ENCODE measurements at regions not wholly inside any gene's neighbourhood (a gene's known extent, or its start where the extent isn't known, plus 50 kb on each side); places are given as distances from the start of the nearest gene placed in this dataset.

DNA sequence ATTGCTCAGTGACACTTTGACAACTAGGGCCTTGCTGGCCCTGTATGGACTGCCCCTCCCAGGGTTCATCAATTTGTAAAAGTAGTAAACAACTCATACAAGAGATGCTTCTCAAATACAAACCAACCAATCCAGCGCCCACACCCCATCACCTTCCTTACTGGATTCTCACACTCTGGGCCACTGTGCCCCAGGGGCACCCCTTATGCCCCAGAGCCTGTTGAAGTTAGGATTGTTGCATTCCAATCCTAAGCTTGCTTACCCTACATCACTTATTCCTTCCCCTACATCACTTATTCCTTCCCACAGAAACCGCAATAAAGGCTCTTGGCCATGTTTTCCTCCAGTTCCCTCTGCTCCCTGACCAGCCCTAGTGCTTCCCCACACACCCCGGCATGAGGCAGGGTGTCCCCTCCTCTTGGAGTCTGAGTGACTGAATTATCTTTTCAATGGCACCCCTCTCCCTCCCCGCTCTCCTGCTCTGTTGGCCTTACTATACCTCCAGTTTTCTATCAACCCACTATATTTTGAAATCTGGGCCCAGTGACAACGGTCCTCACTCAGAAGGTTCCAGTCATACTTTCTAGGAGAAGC, 182.4 kb upstream of the S1PR3 start:
- Mint-ChIP-seq H3K27me3 (peaks cover 47% of the 10 kb centered on the region), H3K4me1 (no peaks in the 10 kb centered on the region), H3K4me3 (no peak overlapping the region), H3K27ac (no peak overlapping the region), H3K36me3 (ENCODE audit: low read depth) (peaks cover 2% of the 10 kb centered on the region)
- ATAC-seq: no peak
- H3K9me3 ChIP-seq (ENCODE audit: control insufficient read depth, low read length, poor library complexity, severe bottlenecking): no peaks in the 10 kb centered on the region
- DNase-seq: no peak

DNA sequence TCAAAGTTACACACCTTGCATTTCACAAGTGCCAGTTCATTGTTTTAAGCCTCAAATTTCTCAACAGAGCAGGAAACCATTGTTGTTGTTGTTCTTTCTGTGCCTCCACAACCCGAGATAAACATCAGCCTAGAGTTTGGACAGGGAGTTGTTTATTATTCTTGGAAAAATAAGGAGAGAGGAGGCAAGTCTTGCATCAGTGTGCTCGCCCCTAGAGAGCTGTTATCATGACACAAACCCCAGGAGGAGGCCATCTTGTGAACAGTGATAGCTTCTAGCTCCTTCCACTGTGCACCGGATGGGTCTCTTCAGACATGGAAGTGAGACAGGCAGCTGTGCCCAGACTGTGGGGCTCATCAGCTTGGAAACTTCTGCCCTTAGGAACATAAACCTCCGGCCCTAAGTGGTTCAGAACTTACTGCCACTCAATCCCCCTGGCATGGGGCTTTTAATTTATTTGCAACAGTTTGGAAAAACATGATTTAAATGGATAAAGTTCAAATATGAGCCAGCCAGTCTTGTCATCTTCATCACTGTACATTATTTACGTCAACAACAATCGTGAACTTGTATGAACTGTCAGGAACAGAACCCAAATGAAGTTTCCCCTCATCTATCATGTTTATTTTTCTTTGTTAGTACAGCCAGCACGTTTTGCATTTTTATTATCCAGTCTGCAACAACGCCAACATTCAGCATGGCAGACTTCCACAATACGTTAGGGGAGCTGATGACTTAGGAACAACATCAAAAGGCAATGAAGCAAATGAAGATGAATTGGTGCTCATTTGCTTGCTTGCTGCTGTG, 181.7 kb upstream of the S1PR3 start:
- H3K4me3 Mint-ChIP-seq: no peak overlapping the region
- no peak for DNase-seq
- H3K9me3 ChIP-seq (ENCODE audit: control insufficient read depth, low read length, poor library complexity, severe bottlenecking): no peaks in the 10 kb centered on the region
- H3K27ac Mint-ChIP-seq: no peak overlapping the region
- H3K36me3 Mint-ChIP-seq (ENCODE audit: low read depth): peaks cover 2% of the 10 kb centered on the region
- H3K4me1 Mint-ChIP-seq: no peaks in the 10 kb centered on the region
- no peak for ATAC-seq
- peaks cover 42% of the 10 kb centered on the region for H3K27me3 Mint-ChIP-seq

DNA sequence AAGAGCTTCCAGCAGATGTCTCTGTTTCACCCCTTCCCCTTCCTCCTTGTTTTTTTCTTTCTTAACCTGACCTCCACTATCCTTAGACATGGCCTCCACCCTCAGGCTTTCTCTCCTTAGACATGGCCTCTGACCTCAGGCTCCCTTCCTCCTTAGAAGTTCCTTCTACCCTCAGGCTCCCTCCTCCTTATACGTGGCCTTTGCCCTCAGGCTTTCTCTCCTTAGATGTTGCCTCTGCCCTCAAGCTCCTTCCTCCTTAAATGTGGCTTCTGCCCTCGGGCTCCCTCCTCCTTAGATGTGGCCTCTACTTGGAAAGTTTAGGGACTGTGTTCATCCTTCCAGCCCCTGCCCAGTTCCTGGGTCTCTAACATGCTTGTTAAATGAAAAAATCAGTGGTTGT, 180.4 kb upstream of the S1PR3 start:
- DNase-seq: no peak

DNA sequence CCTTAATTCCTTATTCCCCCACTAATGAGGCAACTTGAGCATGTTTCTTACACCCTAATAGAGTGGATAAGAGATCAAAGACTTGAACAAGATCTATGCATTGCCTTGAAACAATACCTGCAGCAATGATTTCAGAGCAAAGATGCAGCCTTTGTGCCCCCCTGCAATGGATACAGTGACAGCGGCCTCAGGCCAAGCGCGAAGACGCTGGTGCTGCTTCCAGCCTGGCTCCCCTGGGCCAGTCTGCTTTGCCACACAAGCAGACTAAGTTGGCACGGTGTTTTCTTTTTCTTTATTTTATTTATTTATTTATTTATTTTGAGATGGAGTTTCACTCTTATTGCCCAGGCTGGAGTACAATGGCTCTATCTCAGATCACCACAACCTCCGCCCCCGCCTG, 179.8 kb upstream of the S1PR3 start:
- H3K27ac Mint-ChIP-seq: no peak overlapping the region
- H3K9me3 ChIP-seq (ENCODE audit: control insufficient read depth, low read length, poor library complexity, severe bottlenecking): no peaks in the 10 kb centered on the region
- peaks cover 56% of the 10 kb centered on the region for H3K27me3 Mint-ChIP-seq
- DNase-seq (no peak), ATAC-seq (no peak)
- H3K4me3 Mint-ChIP-seq: no peak overlapping the region
- peaks cover 1% of the 10 kb centered on the region for H3K36me3 Mint-ChIP-seq (ENCODE audit: low read depth)
- H3K4me1 Mint-ChIP-seq: no peaks in the 10 kb centered on the region

More for the DNA sequence above, 180.4 kb upstream of the S1PR3 start:
- Mint-ChIP-seq H3K27ac (no peak overlapping the region), H3K4me1 (no peaks in the 10 kb centered on the region), H3K36me3 (ENCODE audit: low read depth) (peaks cover 2% of the 10 kb centered on the region), H3K4me3 (no peak overlapping the region), H3K27me3 (peaks cover 54% of the 10 kb centered on the region)
- no peak for ATAC-seq
- H3K9me3 ChIP-seq (ENCODE audit: control insufficient read depth, low read length, poor library complexity, severe bottlenecking): no peaks in the 10 kb centered on the region

DNA sequence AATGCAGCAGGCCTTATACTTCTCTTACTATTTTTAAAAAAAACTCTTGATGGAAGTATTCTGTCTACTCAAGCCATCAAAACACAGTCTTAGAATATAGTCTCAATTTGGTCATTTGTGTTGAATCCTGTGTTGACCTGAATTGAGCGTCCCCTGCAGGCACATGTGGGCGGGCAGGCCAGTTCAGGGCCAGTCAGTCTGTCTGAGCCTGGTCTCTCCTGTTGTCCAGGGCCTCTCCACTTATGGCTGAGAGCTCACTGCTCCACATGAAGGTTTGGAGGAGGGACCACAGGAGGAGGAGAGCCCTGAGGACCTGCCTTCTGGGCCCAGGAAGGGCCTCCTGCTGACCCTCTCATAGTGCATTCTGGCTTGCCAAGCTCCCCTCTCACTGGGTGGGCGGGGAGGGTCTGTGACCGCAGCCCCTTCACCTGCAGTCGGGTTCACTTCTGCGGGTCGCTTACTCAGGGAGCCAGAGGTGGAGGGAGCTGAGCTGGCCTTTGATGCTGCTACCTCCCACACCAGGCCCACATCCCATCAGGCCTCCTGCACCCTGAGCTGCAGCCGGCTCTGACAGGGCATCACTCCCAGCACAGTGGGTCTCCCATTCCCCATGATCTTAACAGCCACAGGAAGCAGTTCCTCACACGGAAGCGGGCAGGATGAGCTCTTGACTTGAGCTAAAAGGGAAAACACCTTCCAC, 178.2 kb upstream of the S1PR3 start:
- H3K27ac Mint-ChIP-seq: no peak overlapping the region

DNA sequence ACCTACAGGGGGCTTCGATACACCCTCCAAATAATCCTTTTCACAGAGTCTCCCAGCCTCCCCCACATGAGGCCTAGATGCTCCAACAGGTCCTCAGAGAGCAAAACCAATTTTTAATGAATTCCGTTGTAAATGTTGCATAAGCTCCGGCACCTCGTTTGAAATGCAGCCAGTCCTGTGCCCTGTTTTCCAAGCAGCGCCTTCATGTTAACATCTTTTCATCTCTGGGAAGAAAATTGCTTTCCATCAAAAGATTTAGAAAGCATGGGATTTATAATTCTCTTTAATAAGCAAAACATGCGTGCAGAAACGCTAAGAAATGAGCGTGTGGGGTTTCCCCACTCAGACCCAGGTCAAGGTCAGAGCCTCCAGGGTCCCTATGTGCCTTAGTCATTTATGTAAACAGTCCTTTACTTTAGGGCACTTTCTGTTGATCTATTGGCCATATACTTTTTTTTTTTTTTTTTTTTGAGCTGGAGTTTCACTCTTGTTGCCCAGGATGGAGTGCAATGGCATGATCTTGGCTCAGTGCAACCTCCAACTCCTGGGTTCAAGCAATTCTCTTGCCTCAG, 177.5 kb upstream of the S1PR3 start:
- ATAC-seq (no peak), DNase-seq (no peak)
- peaks cover 59% of the 10 kb centered on the region for H3K27me3 Mint-ChIP-seq
- no peak overlapping the region for H3K27ac Mint-ChIP-seq
- no peaks in the 10 kb centered on the region for H3K4me1 Mint-ChIP-seq
- no peak overlapping the region for H3K4me3 Mint-ChIP-seq
- H3K36me3 Mint-ChIP-seq (ENCODE audit: low read depth): no peaks in the 10 kb centered on the region
- H3K9me3 ChIP-seq (ENCODE audit: control insufficient read depth, low read length, poor library complexity, severe bottlenecking): no peaks in the 10 kb centered on the region

More for the DNA sequence above, 178.2 kb upstream of the S1PR3 start:
- Mint-ChIP-seq H3K4me1 (no peaks in the 10 kb centered on the region), H3K4me3 (no peak overlapping the region), H3K36me3 (ENCODE audit: low read depth) (no peaks in the 10 kb centered on the region), H3K27me3 (peaks cover 54% of the 10 kb centered on the region)
- ATAC-seq (no peak), DNase-seq (no peak)
- H3K9me3 ChIP-seq (ENCODE audit: control insufficient read depth, low read length, poor library complexity, severe bottlenecking): no peaks in the 10 kb centered on the region

DNA sequence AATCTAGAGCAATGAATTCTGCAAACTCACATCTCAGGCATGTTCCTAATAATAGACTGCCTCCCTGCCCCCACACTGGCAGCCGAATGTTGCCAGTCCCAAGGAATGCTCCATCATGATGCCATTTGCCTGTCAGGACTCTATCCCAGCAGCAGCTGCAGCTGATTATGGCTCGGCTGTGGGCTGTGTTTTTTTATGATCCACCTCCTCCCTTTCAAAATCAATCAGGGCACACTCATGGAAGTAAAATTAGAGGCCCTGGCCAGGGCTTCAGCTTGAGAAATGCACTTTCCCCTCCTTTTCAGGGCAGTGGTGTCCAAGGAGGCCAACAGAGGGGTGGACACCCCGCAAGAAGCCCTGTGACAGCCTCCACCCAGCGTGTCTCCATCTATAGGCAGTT, 176.7 kb upstream of the S1PR3 start:
- Mint-ChIP-seq H3K36me3 (ENCODE audit: low read depth) (no peaks in the 10 kb centered on the region), H3K27ac (no peak overlapping the region), H3K4me1 (no peaks in the 10 kb centered on the region), H3K27me3 (peaks cover 63% of the 10 kb centered on the region), H3K4me3 (no peak overlapping the region)
- H3K9me3 ChIP-seq (ENCODE audit: control insufficient read depth, low read length, poor library complexity, severe bottlenecking): no peaks in the 10 kb centered on the region
- DNase-seq (no peak), ATAC-seq (no peak)

DNA sequence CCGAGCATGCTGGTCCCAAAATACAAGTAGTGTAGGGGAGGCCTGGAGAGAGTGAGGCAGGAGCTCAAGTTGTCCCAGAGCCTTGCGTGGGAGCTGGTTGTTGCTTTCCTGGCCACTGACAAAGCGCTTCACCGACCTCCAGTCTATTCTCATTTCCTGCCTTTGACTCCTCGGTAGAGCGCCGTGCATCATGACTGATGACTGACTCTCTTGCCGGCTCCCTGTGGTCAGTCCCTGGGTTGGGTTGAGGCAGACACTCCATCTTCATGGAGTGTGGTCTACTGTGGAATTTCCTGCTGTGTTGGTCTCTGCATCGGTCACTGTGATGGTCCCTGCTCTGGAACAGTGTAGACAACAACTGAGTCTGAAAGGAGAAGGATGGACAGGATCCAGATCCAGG, 175.1 kb upstream of the S1PR3 start:
- H3K36me3 Mint-ChIP-seq (ENCODE audit: low read depth): no peaks in the 10 kb centered on the region
- H3K4me3 Mint-ChIP-seq: no peak overlapping the region
- no peaks in the 10 kb centered on the region for H3K4me1 Mint-ChIP-seq
- no peak for DNase-seq
- H3K27ac Mint-ChIP-seq: no peak overlapping the region
- peaks cover 49% of the 10 kb centered on the region for H3K27me3 Mint-ChIP-seq
- no peaks in the 10 kb centered on the region for H3K9me3 ChIP-seq (ENCODE audit: control insufficient read depth, low read length, poor library complexity, severe bottlenecking)
- ATAC-seq: no peak

DNA sequence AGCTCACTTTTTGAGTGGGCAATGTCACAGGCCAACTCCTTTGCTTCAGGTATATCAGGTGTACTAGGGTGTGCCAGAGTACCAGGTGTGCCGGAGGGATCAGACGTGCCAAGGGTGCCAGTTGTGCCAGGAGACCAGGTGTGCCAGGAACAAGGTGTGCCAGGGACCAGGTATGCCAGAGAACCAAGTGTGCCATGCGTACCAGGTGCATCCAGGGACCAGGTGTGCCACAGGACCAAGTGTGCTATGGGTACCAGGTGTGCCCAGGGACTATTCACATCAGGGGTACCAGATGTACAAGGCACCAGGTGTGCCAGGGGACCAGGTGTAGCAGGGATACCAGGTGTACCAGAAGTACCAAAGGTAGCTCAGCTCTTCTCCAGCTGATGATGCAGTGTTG, 174.7 kb upstream of the S1PR3 start:
- ATAC-seq (no peak), DNase-seq (no peak)
- H3K4me3 Mint-ChIP-seq: no peak overlapping the region
- H3K36me3 Mint-ChIP-seq (ENCODE audit: low read depth): no peaks in the 10 kb centered on the region
- H3K9me3 ChIP-seq (ENCODE audit: control insufficient read depth, low read length, poor library complexity, severe bottlenecking): no peaks in the 10 kb centered on the region
- no peak overlapping the region for H3K27ac Mint-ChIP-seq
- no peaks in the 10 kb centered on the region for H3K4me1 Mint-ChIP-seq
- peaks cover 45% of the 10 kb centered on the region for H3K27me3 Mint-ChIP-seq

DNA sequence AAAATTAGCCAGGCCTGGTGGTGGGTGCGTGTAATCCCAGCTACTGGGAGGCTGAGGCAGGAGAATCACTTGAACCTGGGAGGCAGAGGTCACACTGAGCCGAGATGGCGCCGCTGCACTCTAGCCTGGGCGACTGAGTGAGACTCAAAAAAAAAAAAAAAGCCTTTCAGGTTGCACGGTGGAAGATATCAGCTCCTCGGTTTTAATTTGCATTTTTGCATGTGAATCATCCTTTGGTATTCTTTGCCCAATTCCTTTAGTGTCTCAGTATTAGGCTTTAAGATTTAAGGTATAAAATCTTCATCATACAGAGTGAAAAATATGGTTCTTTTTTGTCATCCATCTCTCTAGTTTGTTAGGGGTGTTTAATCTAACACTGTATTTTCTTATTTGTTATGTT, 173.6 kb upstream of the S1PR3 start:
- H3K9me3 ChIP-seq (ENCODE audit: control insufficient read depth, low read length, poor library complexity, severe bottlenecking): no peaks in the 10 kb centered on the region
- peaks cover 49% of the 10 kb centered on the region for H3K27me3 Mint-ChIP-seq
- H3K27ac Mint-ChIP-seq: no peak overlapping the region
- DNase-seq: no peak
- no peak overlapping the region for H3K4me3 Mint-ChIP-seq
- no peaks in the 10 kb centered on the region for H3K4me1 Mint-ChIP-seq
- H3K36me3 Mint-ChIP-seq (ENCODE audit: low read depth): no peaks in the 10 kb centered on the region
- ATAC-seq: no peak

DNA sequence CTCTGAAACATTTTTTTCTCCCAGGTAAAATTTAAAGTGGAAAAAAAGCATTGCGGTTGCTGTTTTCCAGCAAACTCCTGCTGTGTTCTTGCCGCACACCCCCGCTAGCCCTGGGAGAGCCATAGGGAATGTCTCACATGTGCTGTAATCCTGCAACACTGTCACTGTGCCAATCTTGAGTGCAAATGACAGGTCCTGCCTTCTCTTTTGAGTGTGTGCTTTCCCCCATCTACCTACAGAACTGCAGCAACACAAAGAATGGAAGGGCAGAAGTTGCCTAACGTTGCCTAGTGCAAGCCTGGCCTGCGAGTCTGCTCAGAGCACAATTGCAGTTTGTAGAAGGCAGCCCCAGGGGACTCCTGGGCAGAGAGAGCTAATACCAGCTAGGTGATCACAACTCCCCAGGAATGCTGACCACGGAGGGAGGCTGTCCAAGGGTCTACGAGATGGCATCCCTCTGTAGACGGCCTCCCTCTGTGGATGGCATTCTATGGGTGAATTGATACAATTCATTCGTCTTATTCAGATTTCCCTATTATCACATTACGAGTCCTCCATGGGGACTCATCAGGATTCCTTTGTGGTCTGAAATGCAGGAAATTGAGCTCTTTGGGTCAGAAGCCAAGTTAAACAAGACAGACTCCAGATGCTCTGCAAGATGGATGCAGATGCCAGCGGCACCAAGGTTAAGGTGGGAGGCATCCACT, 172.6 kb upstream of the S1PR3 start:
- no peaks in the 10 kb centered on the region for H3K4me1 Mint-ChIP-seq
- ATAC-seq: no peak
- H3K4me3 Mint-ChIP-seq: no peak overlapping the region
- H3K27ac Mint-ChIP-seq: no peak overlapping the region
- no peaks in the 10 kb centered on the region for H3K9me3 ChIP-seq (ENCODE audit: control insufficient read depth, low read length, poor library complexity, severe bottlenecking)
- peaks cover 43% of the 10 kb centered on the region for H3K27me3 Mint-ChIP-seq
- no peaks in the 10 kb centered on the region for H3K36me3 Mint-ChIP-seq (ENCODE audit: low read depth)
- no peak for DNase-seq

DNA sequence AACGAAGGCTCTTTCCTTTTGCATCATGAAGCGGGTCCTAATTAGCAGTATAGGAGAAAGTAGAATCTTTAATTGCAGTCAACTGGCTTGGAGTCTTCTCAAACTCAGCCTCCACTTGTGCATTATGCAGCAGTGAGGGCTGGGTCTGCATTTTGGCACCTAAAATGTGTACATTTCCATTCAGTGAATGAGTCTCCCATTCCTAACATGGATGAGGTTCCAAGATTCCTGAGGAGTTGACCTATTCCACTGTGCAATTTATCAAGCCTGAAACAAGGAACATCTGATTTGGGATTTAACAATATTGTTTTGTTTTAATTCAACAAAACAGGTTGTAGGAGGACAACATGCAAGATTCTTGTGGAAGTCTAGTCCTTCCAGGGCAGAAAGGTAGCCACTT, 171.8 kb upstream of the S1PR3 start:
- Mint-ChIP-seq H3K4me3 (no peak overlapping the region), H3K27ac (no peak overlapping the region), H3K36me3 (ENCODE audit: low read depth) (no peaks in the 10 kb centered on the region), H3K27me3 (peaks cover 46% of the 10 kb centered on the region), H3K4me1 (no peaks in the 10 kb centered on the region)
- DNase-seq (no peak), ATAC-seq (no peak)
- H3K9me3 ChIP-seq (ENCODE audit: control insufficient read depth, low read length, poor library complexity, severe bottlenecking): no peaks in the 10 kb centered on the region

DNA sequence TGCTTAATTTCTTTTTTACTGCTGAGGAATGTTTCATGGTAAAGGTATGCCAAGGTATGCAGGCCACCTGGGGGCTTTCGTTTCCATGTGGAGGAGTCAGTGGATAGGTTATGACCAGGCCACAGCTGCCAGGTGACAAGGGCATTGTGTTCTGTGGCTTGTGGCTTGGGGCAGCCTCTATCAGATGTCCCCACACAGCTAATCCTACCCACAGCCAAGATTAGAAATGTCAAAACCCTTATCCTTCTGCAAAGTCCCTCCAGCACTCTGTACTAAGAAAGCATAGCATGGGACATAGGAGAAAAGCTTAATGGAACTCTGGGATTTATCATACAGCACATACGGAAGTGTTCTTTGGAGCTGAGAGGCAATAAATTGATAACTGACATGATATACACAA, 171.2 kb upstream of the S1PR3 start:
- H3K4me1 Mint-ChIP-seq: no peaks in the 10 kb centered on the region
- ATAC-seq (no peak), DNase-seq (no peak)
- no peaks in the 10 kb centered on the region for H3K36me3 Mint-ChIP-seq (ENCODE audit: low read depth)
- no peak overlapping the region for H3K4me3 Mint-ChIP-seq
- H3K27me3 Mint-ChIP-seq: peaks cover 46% of the 10 kb centered on the region
- no peaks in the 10 kb centered on the region for H3K9me3 ChIP-seq (ENCODE audit: control insufficient read depth, low read length, poor library complexity, severe bottlenecking)
- no peak overlapping the region for H3K27ac Mint-ChIP-seq
